H1 (cell line): ENCODE measurements at regions not wholly inside any gene's neighbourhood (a gene's known extent, or its start where the extent isn't known, plus 50 kb on each side); places are given as distances from the start of the nearest gene placed in this dataset.

Experiments used
- CTCF ChIA-PET: fragments of 300-600 bp; sonication (Branson Sonifier 250); formaldehyde crosslinking; loops from one replicate; lab custom pipeline; 2021; ENCODE audit not compliant: partially characterized antibody; lab: Charles Lee
- POLR2A ChIA-PET: fragments of 300-600 bp; sonication (Branson Sonifier 250); formaldehyde crosslinking; loops from one replicate; lab custom pipeline; 2021; ENCODE audit warnings: inconsistent platforms; ENCODE audit not compliant: partially characterized antibody; lab: Charles Lee
- DNase-seq, 2 experiments: peaks; one replicate each; pipeline versions ENCODE4 v3.0.0 to v3.0.0-alpha.2; 2010 to 2022; ENCODE audit warnings: low spot score in 2 of 2, low read depth in 1 of 2, mixed read lengths in 1 of 2
- FAIRE-seq: peaks from 2 replicates; lab custom pipeline; 2011; peaks lifted over from hg19 to GRCh38; lab: Jason Lieb, UNC
- H2AFZ ChIP-seq: 2 replicates; pipeline ENCODE4 v1.8.1; 2012; ENCODE audit warnings: low read length, inconsistent platforms
- H2AK5ac ChIP-seq: 2 replicates; pipeline ENCODE4 v1.6.1; 2013; ENCODE audit warnings: low read depth, low read length
- H2BK120ac ChIP-seq: replicated peaks from 2 replicates; pipeline ENCODE3; 2013; ENCODE audit warnings: low read depth, low read length, inconsistent platforms
- H2BK12ac ChIP-seq: 2 replicates; pipeline ENCODE4 v1.6.1; 2013; ENCODE audit warnings: low read depth, low read length
- H2BK15ac ChIP-seq: 2 replicates; pipeline ENCODE4 v1.6.1; 2013; ENCODE audit warnings: low read length
- H2BK20ac ChIP-seq: 2 replicates; pipeline ENCODE4 v1.6.1; 2013; ENCODE audit warnings: low read length
- H2BK5ac ChIP-seq: 2 replicates; pipeline ENCODE4 v1.6.1; 2013; ENCODE audit warnings: low read depth, low read length
- H3K14ac ChIP-seq: 2 replicates; pipeline ENCODE4 v1.6.1; 2013; ENCODE audit warnings: inconsistent platforms; ENCODE audit not compliant: insufficient read length
- H3K18ac ChIP-seq: 2 replicates; pipeline ENCODE4 v1.6.1; 2013; ENCODE audit warnings: low read length; ENCODE audit errors: extremely low read depth
- H3K23ac ChIP-seq: 2 replicates; pipeline ENCODE4 v1.6.1; 2013; ENCODE audit warnings: inconsistent platforms; ENCODE audit not compliant: insufficient read length
- H3K23me2 ChIP-seq: 2 replicates; pipeline ENCODE4 v1.6.1; 2013; ENCODE audit warnings: low read depth, low read length
- H3K27ac ChIP-seq: 2 replicates; pipeline ENCODE4 v1.6.1; 2011; ENCODE audit warnings: low read depth, low read length, inconsistent platforms
- H3K27me3 ChIP-seq, 4 experiments: replicated peaks in 1 of 4; 1 replicate in 1 of 4; 2 replicates in 3 of 4; pipeline versions ENCODE4 v1.6.1 to v1.8.1; 2011 to 2013; ENCODE audit warnings: low read length in 3 of 4, mild to moderate bottlenecking in 3 of 4, inconsistent platforms in 2 of 4, mixed read lengths in 2 of 4, moderate library complexity in 1 of 4; ENCODE audit not compliant: control insufficient read depth in 3 of 4, insufficient read depth in 3 of 4; ENCODE audit errors: extremely low read depth in 1 of 4
- H3K36me3 ChIP-seq, 4 experiments: 2 replicates each; pipeline versions ENCODE4 v1.6.1 to v1.8.1; 2011 to 2013; ENCODE audit warnings: mild to moderate bottlenecking in 4 of 4, low read length in 3 of 4, moderate library complexity in 2 of 4, control low read depth in 1 of 4, inconsistent platforms in 1 of 4; ENCODE audit not compliant: insufficient read depth in 4 of 4, control insufficient read depth in 2 of 4
- H3K4ac ChIP-seq: replicated peaks from 2 replicates; pipeline ENCODE3; 2013; ENCODE audit warnings: low read length, low read depth, mixed read lengths, inconsistent platforms; ENCODE audit not compliant: insufficient read length
- H3K4me1 ChIP-seq, 4 experiments: replicated peaks in 1 of 4; 1 replicate in 1 of 4; 2 replicates in 3 of 4; pipeline versions ENCODE4 v1.6.1 to v1.8.1; 2011 to 2013; ENCODE audit warnings: low read length in 3 of 4, inconsistent platforms in 2 of 4, mixed read lengths in 1 of 4; ENCODE audit not compliant: insufficient read depth in 4 of 4, control insufficient read depth in 3 of 4
- H3K4me2 ChIP-seq, 2 experiments: 2 replicates each; pipeline versions ENCODE4 v1.6.1 to v1.8.1; 2011 to 2013; ENCODE audit warnings: low read depth in 2 of 2, low read length in 2 of 2, control low read depth in 1 of 2, inconsistent platforms in 1 of 2, mild to moderate bottlenecking in 1 of 2; ENCODE audit not compliant: insufficient read depth in 1 of 2
- H3K4me3 ChIP-seq, 4 experiments: fragments of 200-600, 300-600 bp in 1 of 4; sonication (generic), shearing (Covaris generic), sonication (Bioruptor Twin) in 1 of 4; 2 replicates each; pipeline versions ENCODE4 v1.5.1 to v1.8.1; 2011 to 2016; ENCODE audit warnings: low read length in 4 of 4, low read depth in 3 of 4, control low read depth in 2 of 4, inconsistent platforms in 2 of 4, mild to moderate bottlenecking in 2 of 4, mixed read lengths in 1 of 4, moderate library complexity in 1 of 4; ENCODE audit not compliant: insufficient read depth in 2 of 4; ENCODE audit errors: extremely low read depth in 1 of 4
- H3K56ac ChIP-seq: replicated peaks from 2 replicates; pipeline ENCODE3; 2013; ENCODE audit warnings: low read depth, mild to moderate bottlenecking, mixed read lengths, low read length, inconsistent platforms; ENCODE audit not compliant: insufficient read length
- H3K79me1 ChIP-seq: 2 replicates; pipeline ENCODE4 v1.6.1; 2013; ENCODE audit warnings: low read depth, low read length, control low read depth
- H3K79me2 ChIP-seq, 2 experiments: 2 replicates each; pipeline versions ENCODE4 v1.6.1 to v1.8.1; 2012 to 2013; ENCODE audit warnings: low read length in 2 of 2, mild to moderate bottlenecking in 2 of 2, inconsistent platforms in 1 of 2; ENCODE audit not compliant: insufficient read depth in 2 of 2, control insufficient read depth in 1 of 2
- H3K9ac ChIP-seq, 4 experiments: replicated peaks in 1 of 4; 1 replicate in 1 of 4; 2 replicates in 3 of 4; pipeline versions ENCODE4 v1.6.1 to v1.8.1; 2011 to 2013; ENCODE audit warnings: low read depth in 3 of 4, low read length in 3 of 4, control low read depth in 2 of 4, mild to moderate bottlenecking in 2 of 4, moderate library complexity in 2 of 4, inconsistent platforms in 1 of 4; ENCODE audit errors: extremely low read depth in 1 of 4
- H3K9me3 ChIP-seq, 2 experiments: 2 replicates each; pipeline versions ENCODE4 v1.6.1 to v1.8.1; 2012 to 2013; ENCODE audit warnings: mild to moderate bottlenecking in 2 of 2, moderate library complexity in 2 of 2, control low read depth in 1 of 2, inconsistent platforms in 1 of 2, low read depth in 1 of 2, low read length in 1 of 2, mixed read lengths in 1 of 2; ENCODE audit not compliant: insufficient read depth in 2 of 2
- H4K20me1 ChIP-seq, 2 experiments: replicated peaks in 1 of 2; 2 replicates each; pipeline versions ENCODE3 to v1.8.1; 2011 to 2013; ENCODE audit warnings: inconsistent platforms in 2 of 2, low read length in 2 of 2, mild to moderate bottlenecking in 1 of 2; ENCODE audit not compliant: insufficient read depth in 2 of 2, control insufficient read depth in 1 of 2
- H4K5ac ChIP-seq: 2 replicates; pipeline ENCODE4 v1.6.1; 2013; ENCODE audit warnings: low read length, low read depth, mixed read lengths, inconsistent platforms; ENCODE audit not compliant: insufficient read length
- H4K8ac ChIP-seq: 2 replicates; pipeline ENCODE4 v1.8.0; 2013; ENCODE audit warnings: mild to moderate bottlenecking, moderate library complexity, low read length, inconsistent platforms; ENCODE audit not compliant: insufficient read depth; ENCODE audit errors: extremely low read depth
- H4K91ac ChIP-seq: replicated peaks from 2 replicates; pipeline ENCODE3; 2013; ENCODE audit warnings: low read length, mixed read lengths, inconsistent platforms; ENCODE audit not compliant: insufficient read length
- CTCF ChIP-seq, 3 experiments: IDR thresholded peaks; 1 replicate in 2 of 3; 2 replicates in 1 of 3; pipeline versions ENCODE4 v1.5.1 to v1.6.1; 2011; ENCODE audit warnings: low read length in 3 of 3, mild to moderate bottlenecking in 3 of 3, inconsistent platforms in 2 of 3, low read depth in 1 of 3, moderate library complexity in 1 of 3; ENCODE audit not compliant: insufficient read depth in 1 of 3; ENCODE audit errors: control extremely low read depth in 1 of 3
- RAD21 ChIP-seq, 2 experiments: IDR thresholded peaks in 1 of 2; conservative IDR thresholded peaks in 1 of 2; 2 replicates each; pipeline ENCODE4 v1.6.1; 2011; ENCODE audit warnings: low read depth in 2 of 2, low read length in 2 of 2, improper control_type of control experiment in 1 of 2, inconsistent platforms in 1 of 2, mild to moderate bottlenecking in 1 of 2, moderate library complexity in 1 of 2
- TAF1 ChIP-seq: IDR thresholded peaks from 2 replicates; pipeline ENCODE4 v1.6.1; 2011; ENCODE audit warnings: mild to moderate bottlenecking, low read depth, low read length
- WGBS, 2 experiments: shearing (Covaris generic) in 1 of 2; methylation state at CpG; one replicate each; pipeline versions ENCODE4 v1.1.6 to v1.1.7; 2013 to 2015; ENCODE audit warnings: low lambda C conversion rate in 2 of 2, mixed read lengths in 2 of 2, inconsistent platforms in 1 of 2, low coverage in 1 of 2, missing lambda C conversion rate in 1 of 2; ENCODE audit not compliant: insufficient replicate concordance in 2 of 2, insufficient coverage in 1 of 2, insufficient read length in 1 of 2; ENCODE audit errors: extremely low coverage in 1 of 2, missing lambda C conversion rate in 1 of 2; 5-methylcytosine and 5-hydroxymethylcytosine counted together

DNA sequence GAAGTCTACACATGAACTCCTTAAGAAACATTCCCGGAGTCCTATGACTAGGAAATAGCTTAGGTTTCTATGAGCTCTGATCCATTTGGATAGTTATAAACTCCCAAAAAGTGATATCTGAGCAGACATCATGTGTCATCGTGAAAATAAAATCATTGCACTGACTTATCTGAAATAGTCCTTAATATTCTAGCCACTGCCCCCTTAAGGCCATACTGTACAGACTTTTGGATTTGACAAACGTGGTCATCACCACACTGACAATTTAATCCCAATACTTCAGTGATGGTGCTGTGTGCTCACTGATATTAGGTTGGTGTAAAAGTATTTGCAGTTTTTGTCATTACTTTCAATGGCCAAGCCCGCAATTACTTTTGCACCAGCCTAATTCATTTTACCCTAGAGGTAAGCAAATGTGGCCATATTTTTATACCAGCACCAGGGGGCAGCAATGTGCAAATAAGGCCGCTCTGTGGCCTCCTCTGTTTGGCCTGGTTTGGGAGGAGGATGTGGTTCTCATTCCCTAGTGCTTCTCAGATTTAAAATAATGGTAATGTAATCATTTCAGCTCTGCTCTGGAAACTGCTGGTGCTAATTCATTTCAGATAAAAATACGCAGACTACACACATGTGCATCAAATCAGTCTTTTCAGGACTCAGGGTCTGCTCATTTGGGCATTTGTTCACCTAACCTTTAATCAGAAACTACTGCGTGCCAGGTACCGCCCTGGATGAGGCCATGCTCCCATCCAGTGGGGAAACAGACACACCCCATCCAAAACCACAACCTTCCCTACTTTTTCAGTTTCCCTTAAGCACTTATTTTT lies 196.4 kb upstream of the C1QTNF7 start:
- H3K4ac ChIP-seq, result no peak overlapping the region
- FAIRE-seq (peak; percentile 86), DNase-seq (peak in 1 of 2 experiments; percentile 83)
- 56% methylated on average over 8 of the region's 8 CpGs; no CpG with 5 or more reads in 1 of the 2 experiments for WGBS, 2 experiments
- H2BK15ac ChIP-seq, result no peak overlapping the region
- H3K36me3 ChIP-seq, result no peaks in the 10 kb centered on the region
- no peak overlapping the region for H4K8ac ChIP-seq
- TF ChIP-seq RAD21 (IDR thresholded peaks at IDR 0.05 in 1 of 2, conservative IDR thresholded peaks at IDR 0.05 in 1 of 2; ENCODE audit: low read depth in 2 of 2, low read length in 2 of 2) (peak; percentile 73 to 82), TAF1 (no peak), CTCF (IDR thresholded peaks at IDR 0.05; ENCODE audit: control extremely low read depth in 1 of 3, insufficient read depth in 1 of 3, low read depth in 1 of 3, low read length in 3 of 3) (peak; percentile 46 to 75 (median 74))
- no peaks in the 10 kb centered on the region for H3K27me3 ChIP-seq
- H2BK20ac ChIP-seq, result no peak overlapping the region
- H3K14ac ChIP-seq, result no peak overlapping the region
- H3K23ac ChIP-seq, result no peak overlapping the region
- no peak overlapping the region for H2BK5ac ChIP-seq
- H3K4me3 ChIP-seq, result no peak overlapping the region
- no peak overlapping the region for H3K27ac ChIP-seq
- H2BK120ac ChIP-seq, result no peak overlapping the region
- ChIA-PET POLR2A (interaction anchor here (0.6 kb wide), 1 partner anchor 444 kb away, joined by 3 read pairs; no protein-coding TSS in a partner anchor), CTCF (interaction anchor here (0.6 to 5.0 kb wide), 19 partner anchors 34 to 1082 kb away, joined by 3 to 48 read pairs (median 3); no protein-coding TSS in a partner anchor)
- H3K4me2 ChIP-seq, result no peak overlapping the region
- no peaks in the 10 kb centered on the region for H3K79me2 ChIP-seq
- H3K56ac ChIP-seq, result no peak overlapping the region
- no peak overlapping the region for H3K9ac ChIP-seq
- H3K9me3 ChIP-seq, result no peaks in the 10 kb centered on the region
- no peaks in the 10 kb centered on the region for H4K20me1 ChIP-seq
- H3K18ac ChIP-seq, result no peak overlapping the region
- no peak overlapping the region for H4K91ac ChIP-seq
- no peaks in the 10 kb centered on the region for H3K4me1 ChIP-seq
- no peaks in the 10 kb centered on the region for H3K23me2 ChIP-seq
- no peak overlapping the region for H2AFZ ChIP-seq
- H3K79me1 ChIP-seq, result no peaks in the 10 kb centered on the region
- H4K5ac ChIP-seq, result no peak overlapping the region
- H2BK12ac ChIP-seq, result no peak overlapping the region
- H2AK5ac ChIP-seq, result no peak overlapping the region
